ENCODE measurements at regions not wholly inside any gene's neighbourhood (a gene's known extent, or its start where the extent isn't known, plus 50 kb on each side); places are given as distances from the start of the nearest gene placed in this dataset.
"Not testable (repeated sequence)": the region's sequence is repeated elsewhere in the genome, so short reads cannot be mapped to it uniquely, and the experiment has no call there.

- Histone ChIP-seq H3K4me2 (ENCODE audit: low read length) (no peak overlapping the region), H3K79me2 (ENCODE audit: insufficient read depth, low read depth, low read length) (no peaks in the 10 kb centered on the region), H3K4me1 (ENCODE audit: insufficient read depth, low read length, poor library complexity, severe bottlenecking) (no peaks in the 10 kb centered on the region), H2AFZ (ENCODE audit: low read length) (no peak overlapping the region), H3K4me3 (ENCODE audit: low read depth, low read length, poor library complexity, severe bottlenecking) (no peak overlapping the region), H3K9me2 (ENCODE audit: insufficient read depth, low read length) (no peaks in the 10 kb centered on the region), H3K9me3 (ENCODE audit: low read length) (no peaks in the 10 kb centered on the region), H4K20me1 (ENCODE audit: insufficient read depth, low read length) (no peaks in the 10 kb centered on the region), H3K27ac (ENCODE audit: low read depth, low read length, poor library complexity, severe bottlenecking) (no peak overlapping the region), H3K36me3 (ENCODE audit: insufficient read depth, low read length) (no peaks in the 10 kb centered on the region)
- no TSS peak for BruUV-seq (replicated peaks)
- intact Hi-C loops (cut with micrococcal nuclease; ENCODE audit: unreplicated experiment): no loop called here
- ChIA-PET POLR2A (no interaction called here), CTCF (ENCODE audit: unreplicated experiment) (no interaction called here)
- TF ChIP-seq EZH2phosphoT487 (IDR thresholded peaks at IDR 0.05; ENCODE audit: borderline replicate concordance, low read depth, low read length): no peak
- TF ChIP-seq CTCF (conservative IDR thresholded peaks at IDR 0.05; ENCODE audit: low read length): no peak
- DNase-seq (ENCODE audit: low spot score): no peak
These were observed 516.4 kb downstream of the ETNK1 start for GRCh38 chr12:23141335-23141734.

- H4K20me1 ChIP-seq (ENCODE audit: insufficient read depth, low read length); BruUV-seq (replicated peaks); H3K36me3 ChIP-seq (ENCODE audit: insufficient read depth, low read length); CTCF ChIA-PET (ENCODE audit: unreplicated experiment); H3K4me2 ChIP-seq (ENCODE audit: low read length); H3K27ac ChIP-seq (ENCODE audit: low read depth, low read length, poor library complexity, severe bottlenecking); DNase-seq (ENCODE audit: low spot score); H3K79me2 ChIP-seq (ENCODE audit: insufficient read depth, low read depth, low read length); H3K9me3 ChIP-seq (ENCODE audit: low read length); intact Hi-C loops (cut with micrococcal nuclease; ENCODE audit: unreplicated experiment); H3K4me3 ChIP-seq (ENCODE audit: low read depth, low read length, poor library complexity, severe bottlenecking); POLR2A ChIA-PET; H2AFZ ChIP-seq (ENCODE audit: low read length); H3K9me2 ChIP-seq (ENCODE audit: insufficient read depth, low read length); H3K4me1 ChIP-seq (ENCODE audit: insufficient read depth, low read length, poor library complexity, severe bottlenecking): not testable (repeated sequence)
These were observed 521.1 kb downstream of the ETNK1 start for GRCh38 chr12:23146070-23146469.

- Histone ChIP-seq H3K9me2 (ENCODE audit: insufficient read depth, low read length) (no peaks in the 10 kb centered on the region), H3K4me2 (ENCODE audit: low read length) (no peak overlapping the region), H3K4me1 (ENCODE audit: insufficient read depth, low read length, poor library complexity, severe bottlenecking) (no peaks in the 10 kb centered on the region), H3K79me2 (ENCODE audit: insufficient read depth, low read depth, low read length) (no peaks in the 10 kb centered on the region), H2AFZ (ENCODE audit: low read length) (no peak overlapping the region), H4K20me1 (ENCODE audit: insufficient read depth, low read length) (no peaks in the 10 kb centered on the region), H3K27ac (ENCODE audit: low read depth, low read length, poor library complexity, severe bottlenecking) (no peak overlapping the region), H3K4me3 (ENCODE audit: low read depth, low read length, poor library complexity, severe bottlenecking) (no peak overlapping the region), H3K9me3 (ENCODE audit: low read length) (peaks cover 9% of the 10 kb centered on the region; the same call in 1 of the 2 replicates), H3K36me3 (ENCODE audit: insufficient read depth, low read length) (no peaks in the 10 kb centered on the region)
- intact Hi-C loops (cut with micrococcal nuclease; ENCODE audit: unreplicated experiment): no loop called here
- POLR2A ChIA-PET: interaction anchor here (0.6 kb wide), 1 partner anchor 69 kb away, joined by 3 read pairs; no protein-coding TSS in a partner anchor
- DNase-seq (ENCODE audit: low spot score): no peak
- no peak for TF ChIP-seq CTCF (conservative IDR thresholded peaks at IDR 0.05; ENCODE audit: low read length)
- no peak for TF ChIP-seq EZH2phosphoT487 (IDR thresholded peaks at IDR 0.05; ENCODE audit: borderline replicate concordance, low read depth, low read length)
- CTCF ChIA-PET (ENCODE audit: unreplicated experiment): no interaction called here
- BruUV-seq (replicated peaks): no TSS peak
These were observed 543.5 kb downstream of the ETNK1 start for GRCh38 chr12:23168459-23168858.
